Mammary epithelial cell (primary cell): ENCODE measurements at regions not wholly inside any gene's neighbourhood (a gene's known extent, or its start where the extent isn't known, plus 50 kb on each side); places are given as distances from the start of the nearest gene placed in this dataset.

ENCODE experiments used
- EZH2 ChIP-seq: IDR thresholded peaks from 2 replicates; pipeline ENCODE4 v1.6.1; 2012; ENCODE audit warnings: low read length, inconsistent platforms, borderline replicate concordance
- TF ChIP-seq, protein P1 (sequence below), 2 donors: IDR thresholded peaks in 1 of 2; conservative IDR thresholded peaks in 1 of 2; 2 replicates each; pipeline ENCODE4 v1.5.1; 2011 to 2012; ENCODE audit warnings: inconsistent platforms in 2 of 2, low read length in 2 of 2, mild to moderate bottlenecking in 2 of 2, control low read depth in 1 of 2, low read depth in 1 of 2; ENCODE audit not compliant: insufficient read depth in 1 of 2; ENCODE audit errors: extremely low read depth in 1 of 2

- TF ChIP-seq, protein P1, sequence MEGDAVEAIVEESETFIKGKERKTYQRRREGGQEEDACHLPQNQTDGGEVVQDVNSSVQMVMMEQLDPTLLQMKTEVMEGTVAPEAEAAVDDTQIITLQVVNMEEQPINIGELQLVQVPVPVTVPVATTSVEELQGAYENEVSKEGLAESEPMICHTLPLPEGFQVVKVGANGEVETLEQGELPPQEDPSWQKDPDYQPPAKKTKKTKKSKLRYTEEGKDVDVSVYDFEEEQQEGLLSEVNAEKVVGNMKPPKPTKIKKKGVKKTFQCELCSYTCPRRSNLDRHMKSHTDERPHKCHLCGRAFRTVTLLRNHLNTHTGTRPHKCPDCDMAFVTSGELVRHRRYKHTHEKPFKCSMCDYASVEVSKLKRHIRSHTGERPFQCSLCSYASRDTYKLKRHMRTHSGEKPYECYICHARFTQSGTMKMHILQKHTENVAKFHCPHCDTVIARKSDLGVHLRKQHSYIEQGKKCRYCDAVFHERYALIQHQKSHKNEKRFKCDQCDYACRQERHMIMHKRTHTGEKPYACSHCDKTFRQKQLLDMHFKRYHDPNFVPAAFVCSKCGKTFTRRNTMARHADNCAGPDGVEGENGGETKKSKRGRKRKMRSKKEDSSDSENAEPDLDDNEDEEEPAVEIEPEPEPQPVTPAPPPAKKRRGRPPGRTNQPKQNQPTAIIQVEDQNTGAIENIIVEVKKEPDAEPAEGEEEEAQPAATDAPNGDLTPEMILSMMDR (conservative IDR thresholded peaks at IDR 0.05 in 1 of 2, IDR thresholded peaks at IDR 0.05 in 1 of 2; ENCODE audit: extremely low read depth in 1 of 2, insufficient read depth in 1 of 2, low read depth in 1 of 2, low read length in 2 of 2) = no peak
- no peak for TF ChIP-seq EZH2
Measured at GRCh38 chr2:12263730-12264129, 453.0 kb upstream of the TRIB2 start.
